Effector CD8-positive, alpha-beta T cell (primary cell): ENCODE measurements at regions not wholly inside any gene's neighbourhood (a gene's known extent, or its start where the extent isn't known, plus 50 kb on each side); places are given as distances from the start of the nearest gene placed in this dataset.
A peak's percentile ranks its signal among the peaks of the same experiment; 100 is the strongest.

Source experiments
- DNase-seq: peaks from one replicate; lab custom pipeline; 2025; lab: John Stamatoyannopoulos, UW

DNA sequence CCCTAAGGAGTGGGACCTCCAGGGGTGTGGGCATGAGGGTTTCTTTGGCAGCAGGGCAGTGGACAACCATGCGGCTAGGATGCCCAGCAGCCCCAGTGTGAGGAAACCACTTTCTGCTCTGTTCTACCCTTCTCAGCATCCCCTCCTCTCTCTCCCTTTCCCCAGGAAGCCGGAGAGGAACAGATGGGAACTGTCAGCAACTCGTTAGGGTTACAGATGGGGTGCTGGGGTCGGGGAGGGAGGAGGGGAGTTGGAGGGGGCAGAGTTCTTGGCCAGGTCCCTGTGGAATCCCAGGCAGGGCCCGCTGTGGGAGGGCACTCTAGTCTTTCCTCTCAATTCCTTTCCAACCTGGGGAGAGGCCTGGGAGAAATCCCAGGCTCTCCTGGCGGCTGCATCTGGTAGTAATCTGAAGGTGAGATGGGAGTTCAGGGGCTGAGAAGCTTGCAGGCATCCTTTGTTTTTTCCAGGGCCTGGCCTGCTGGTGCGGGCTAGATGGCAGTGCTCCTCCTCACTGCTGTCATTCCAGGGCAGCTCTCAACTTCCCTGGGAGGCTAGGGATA, 93.9 kb upstream of the CSF3R start:
- no peak for DNase-seq

DNA sequence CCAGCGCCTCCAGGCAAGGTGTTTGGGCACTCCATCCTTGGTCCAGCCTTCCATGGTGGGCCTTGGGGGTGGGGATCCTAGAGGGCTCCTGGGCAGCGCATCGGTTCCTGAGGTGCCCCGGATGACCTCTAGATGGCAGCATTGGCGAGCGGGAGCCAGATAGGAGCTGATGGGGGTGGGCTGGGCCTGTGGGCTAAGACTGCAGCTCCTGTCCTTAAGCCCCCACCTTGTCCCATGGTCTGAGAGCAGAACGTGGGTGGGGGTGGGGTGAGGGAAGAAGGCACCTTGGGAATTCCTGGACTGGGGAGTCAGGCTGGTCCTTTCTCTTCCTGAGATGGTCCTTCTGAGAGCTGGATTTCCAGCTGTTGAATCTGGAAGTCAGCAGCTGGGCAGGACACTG, 93.4 kb upstream of the CSF3R start:
- DNase-seq: peak; percentile 16

- no peak for DNase-seq
Measured at GRCh38 chr1:36573445-36573844, 90.7 kb upstream of the CSF3R start.

DNA sequence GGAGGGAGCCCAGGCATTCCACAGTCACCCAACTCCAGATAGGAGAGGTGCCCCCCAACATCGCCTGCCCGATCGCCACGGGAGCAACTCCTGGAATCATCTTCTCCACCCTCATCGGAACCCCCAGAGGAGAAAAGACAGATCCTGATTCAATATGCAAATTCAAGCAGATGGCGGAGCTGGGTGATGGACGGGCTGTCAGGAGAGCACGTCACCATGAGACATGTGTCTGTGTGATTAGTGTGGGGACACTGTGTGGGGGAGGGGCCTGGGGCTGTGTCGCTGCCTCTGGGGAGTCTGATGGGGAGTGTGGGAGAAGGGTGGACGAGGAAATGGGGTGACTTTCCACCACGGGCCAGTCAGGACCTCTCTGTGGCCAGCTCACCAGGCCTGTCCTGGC, 90.2 kb upstream of the CSF3R start:
- DNase-seq: no peak

DNA sequence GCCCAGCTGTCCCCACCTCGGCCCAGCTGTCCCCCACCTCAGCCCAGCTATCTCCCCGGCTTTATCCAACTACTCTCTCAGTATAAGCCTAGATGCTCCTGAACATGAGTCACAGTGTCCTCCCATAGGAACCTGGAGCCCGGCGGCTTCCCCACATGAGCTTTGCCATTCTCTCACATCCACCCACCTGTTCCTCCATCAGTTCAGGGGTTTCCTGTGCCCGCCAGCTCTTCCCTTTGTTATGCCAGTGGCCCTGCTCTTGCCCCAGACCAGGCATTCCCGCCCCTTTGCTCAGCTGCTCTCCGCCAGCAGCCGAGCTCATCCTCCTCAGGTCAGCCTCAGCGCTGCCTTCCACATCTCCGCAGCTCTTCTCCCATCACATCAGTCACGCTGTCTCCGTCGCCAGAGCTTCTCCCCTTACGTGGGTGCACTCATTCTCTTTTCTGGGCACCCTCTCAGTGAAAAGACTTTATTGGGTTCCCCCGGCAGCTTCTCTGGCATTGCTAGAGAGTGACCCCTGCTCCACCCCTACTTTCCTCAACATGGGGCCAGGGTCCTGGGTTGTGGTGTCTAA, 89.5 kb upstream of the CSF3R start:
- no peak for DNase-seq

GRCh38 chr1:36571106-36571505, 88.4 kb upstream of the CSF3R start:
- DNase-seq: no peak

GRCh38 chr1:36570478-36571060, 87.9 kb upstream of the CSF3R start:
- DNase-seq: no peak

DNA sequence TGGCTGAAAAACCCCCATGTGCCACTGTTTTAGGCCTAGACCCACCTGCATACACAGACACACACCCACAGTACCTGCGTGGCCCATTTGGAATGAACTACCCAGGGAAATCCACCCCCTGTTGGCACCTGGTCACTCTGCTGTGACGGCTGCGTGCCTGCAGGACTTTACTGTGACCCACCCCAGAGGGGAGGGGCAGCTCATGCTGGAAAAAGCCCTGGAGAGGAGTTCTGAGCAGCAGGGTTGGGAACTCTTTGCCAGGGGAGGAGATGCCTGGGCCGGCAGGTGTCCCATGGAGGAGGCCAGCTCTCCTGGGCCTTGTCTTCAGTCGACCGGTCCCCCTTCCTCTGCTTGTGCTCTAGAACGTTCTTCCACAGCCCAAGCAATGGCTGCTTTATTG, 87.3 kb upstream of the CSF3R start:
- no peak for DNase-seq

GRCh38 chr1:36567601-36568341, 85.1 kb upstream of the CSF3R start:
- DNase-seq: no peak

DNA sequence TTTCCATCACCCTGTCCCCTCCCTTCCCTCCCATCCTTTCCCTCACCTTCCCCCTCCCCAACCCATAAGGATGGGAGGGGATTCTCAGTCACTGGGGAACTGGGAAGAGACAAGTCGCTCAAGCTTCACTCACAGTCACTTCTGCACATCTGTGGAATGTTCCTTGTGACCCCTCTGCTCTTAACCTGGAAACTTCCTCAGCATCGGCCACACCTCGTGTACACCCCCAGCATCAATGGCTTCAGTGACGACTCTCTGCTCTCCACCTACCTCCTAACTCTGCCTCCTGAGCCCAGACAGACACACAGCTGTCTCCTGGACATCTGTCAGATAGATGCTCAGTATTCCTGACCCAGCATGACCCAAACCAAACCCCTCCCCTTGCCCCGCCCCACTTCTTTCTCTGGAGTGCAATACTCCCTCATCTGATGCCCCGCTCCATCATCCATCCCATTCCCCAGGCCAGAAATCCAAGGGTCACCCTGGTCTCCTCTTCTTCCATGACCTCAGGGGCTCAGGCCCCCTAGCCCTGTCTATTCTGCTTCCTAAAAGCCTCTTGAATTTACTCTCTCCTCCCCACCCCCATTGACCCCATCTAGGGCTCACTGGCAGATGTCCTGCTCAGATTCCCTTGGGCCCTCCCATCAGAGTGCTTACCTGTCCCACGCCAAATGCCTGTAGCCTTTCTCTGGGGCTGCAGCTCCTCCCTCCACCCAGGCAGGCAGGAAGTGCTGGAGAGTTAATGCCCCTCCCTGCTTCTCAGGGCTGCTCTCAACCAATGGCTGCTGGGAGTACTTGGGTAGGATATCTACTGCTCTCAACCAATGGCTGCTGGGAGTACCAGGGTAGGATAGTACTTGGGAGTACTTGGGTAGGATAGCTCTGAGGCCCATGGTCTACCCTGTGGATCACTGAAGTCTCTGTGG, 83.1 kb upstream of the CSF3R start:
- no peak for DNase-seq

DNA sequence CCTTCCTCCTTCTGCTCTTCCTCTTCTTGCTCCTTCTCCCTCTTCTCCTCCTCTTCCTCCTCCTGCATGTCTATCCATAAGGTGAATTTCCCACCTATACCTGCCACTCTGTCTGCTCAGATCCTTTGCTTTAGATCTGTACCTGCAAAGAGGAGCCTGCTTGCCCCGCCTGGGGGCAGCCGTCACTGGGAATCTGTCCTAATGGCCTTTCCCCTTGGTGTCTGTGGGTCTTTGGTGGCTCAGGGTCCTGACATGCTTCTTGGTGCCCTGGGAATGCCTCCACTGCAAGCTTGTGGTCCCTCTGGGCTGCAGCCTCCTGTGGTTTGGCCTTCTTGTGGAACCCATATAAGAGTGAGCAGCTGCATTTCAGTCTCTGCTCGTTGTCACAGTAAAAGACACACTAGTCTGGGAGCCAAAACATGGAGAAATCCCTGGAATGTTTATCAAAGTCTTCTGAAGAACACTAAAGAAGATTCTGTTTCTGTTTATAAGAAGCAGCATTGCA, 79.5 kb upstream of the CSF3R start:
- DNase-seq: no peak

- DNase-seq: no peak
Measured at GRCh38 chr1:36561361-36561724, 78.6 kb upstream of the CSF3R start.

GRCh38 chr1:36560621-36561360, 78.1 kb upstream of the CSF3R start:
- no peak for DNase-seq

GRCh38 chr1:36560177-36560576, 77.5 kb upstream of the CSF3R start:
- no peak for DNase-seq

- no peak for DNase-seq
Measured at GRCh38 chr1:36559061-36559460, 76.3 kb upstream of the CSF3R start.

DNA sequence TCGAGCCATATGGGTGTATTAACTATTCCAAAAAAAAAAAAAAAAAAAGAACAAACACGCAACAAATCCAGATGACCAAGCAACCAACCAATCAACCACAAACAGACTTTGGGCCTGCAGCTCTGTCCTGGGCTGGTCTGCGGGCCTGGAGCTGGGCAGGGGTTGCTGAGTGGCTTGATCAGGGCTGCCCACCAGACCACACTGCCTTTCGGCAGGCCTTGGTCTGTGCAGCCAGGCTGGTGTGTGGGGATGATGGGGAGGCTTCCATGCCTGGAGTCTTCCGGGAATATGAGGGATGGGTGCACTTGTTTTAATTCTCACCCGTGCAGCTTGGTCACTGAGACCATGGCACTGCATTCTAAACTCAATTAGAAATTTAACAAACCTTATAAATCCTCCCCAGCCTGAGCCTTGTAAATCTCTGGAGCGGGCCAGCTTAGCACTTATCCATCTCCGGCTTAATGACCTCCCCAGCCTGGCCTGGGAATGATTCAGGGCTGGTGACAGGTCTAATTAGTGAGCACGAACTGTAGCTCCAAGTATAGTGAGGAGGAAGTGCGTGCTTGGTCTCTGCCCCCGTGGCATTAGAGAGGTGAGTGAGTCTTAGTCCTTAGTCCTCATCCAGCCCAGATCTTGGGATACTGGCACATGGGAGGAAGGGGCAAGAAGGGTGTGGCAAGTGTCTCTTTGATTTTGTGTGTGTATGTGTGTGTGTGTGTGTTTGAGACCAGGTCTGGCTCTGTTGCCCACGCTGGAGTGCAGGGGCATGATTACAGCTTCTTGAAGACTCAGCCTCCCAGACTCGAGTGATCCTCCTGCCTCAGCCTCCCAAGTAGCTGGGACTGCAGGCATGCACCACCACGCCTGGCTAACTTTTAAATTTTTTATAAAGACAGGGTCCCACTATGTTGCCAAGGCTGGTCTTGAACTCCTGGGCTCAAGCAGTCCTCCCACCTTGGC, 74.6 kb upstream of the CSF3R start:
- no peak for DNase-seq

DNA sequence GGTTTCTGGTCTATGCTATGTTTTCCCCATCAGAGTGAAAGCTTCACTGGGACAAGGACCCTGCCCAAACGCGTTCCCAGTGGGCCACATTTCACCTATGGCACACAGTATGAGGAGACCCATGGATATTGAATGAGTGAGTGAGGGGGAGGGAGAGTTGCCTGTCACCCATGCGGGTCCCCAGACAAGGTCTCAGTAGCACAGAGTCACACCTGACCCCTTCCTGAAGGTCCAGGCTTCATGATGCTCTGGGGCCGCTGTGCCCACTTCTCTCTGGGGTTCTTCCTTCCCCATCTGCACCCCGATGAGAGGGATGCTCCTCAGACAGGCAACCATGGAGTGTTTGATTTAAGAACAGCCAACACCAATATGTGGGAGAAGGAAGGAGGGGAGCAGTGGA, 72.3 kb upstream of the CSF3R start:
- no peak for DNase-seq

DNA sequence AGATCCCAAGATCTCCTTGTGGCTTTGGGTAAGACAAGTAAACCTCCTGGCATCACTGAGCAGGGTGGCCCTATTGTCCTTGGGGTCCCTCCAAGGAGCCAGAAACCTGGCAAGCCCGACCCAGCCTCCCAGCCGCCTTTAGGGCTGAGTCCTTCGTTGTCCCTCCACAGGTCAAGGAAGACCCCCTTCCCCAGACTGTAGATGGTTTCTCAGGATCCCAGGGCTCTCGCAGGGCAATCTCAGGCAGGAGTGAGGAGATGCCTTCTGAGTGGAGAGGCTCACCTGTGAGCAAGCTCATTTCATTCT, 71.6 kb upstream of the CSF3R start:
- DNase-seq: no peak

GRCh38 chr1:36553591-36554322, 71.0 kb upstream of the CSF3R start:
- DNase-seq: peak; percentile 36
